Peyer's patch (tissue), 4 donors: ENCODE measurements at regions not wholly inside any gene's neighbourhood (a gene's known extent, or its start where the extent isn't known, plus 50 kb on each side); places are given as distances from the start of the nearest gene placed in this dataset.
A peak's percentile ranks its signal among the peaks of the same experiment; 100 is the strongest.

ENCODE experiments used
- DNase-seq, 3 donors: peaks; one replicate each; pipeline ENCODE4 v3.0.0-alpha.2; 2017 to 2019
- H3K27ac ChIP-seq, 4 donors: fragments of 200-600 bp; sonication (generic); one replicate each; pipeline ENCODE4 v1.5.1; 2016 to 2019
- H3K27me3 ChIP-seq, 2 donors: fragments of 200-600 bp; sonication (generic); one replicate each; pipeline ENCODE4 v1.5.1; 2019
- H3K36me3 ChIP-seq, 3 donors: fragments of 200-600 bp; sonication (generic); one replicate each; pipeline ENCODE4 v1.5.1; 2016 to 2019
- H3K4me1 ChIP-seq, 4 donors: fragments of 200-600 bp; sonication (generic); one replicate each; pipeline ENCODE4 v1.5.1; 2016 to 2019
- H3K4me3 ChIP-seq, 4 donors: fragments of 200-600 bp; sonication (generic); 1 replicate in 3 of 4; 2 replicates in 1 of 4; pipeline ENCODE4 v1.5.1; 2016 to 2019; ENCODE audit warnings: mild to moderate bottlenecking in 1 of 4
- H3K9me3 ChIP-seq, 4 donors: fragments of 200-600 bp; sonication (generic); one replicate each; pipeline ENCODE4 v1.5.1; 2016 to 2019; ENCODE audit warnings: mild to moderate bottlenecking in 1 of 4
- CTCF ChIP-seq, 6 experiments: fragments of 450-650 bp in 4 of 6; fragments of 200-600 bp in 2 of 6; sonication (generic) in 1 of 6; IDR thresholded peaks; one replicate each; pipeline ENCODE4 v1.5.1; 2017 to 2019; ENCODE audit warnings: antibody characterized with exemption in 6 of 6, mild to moderate bottlenecking in 3 of 6, moderate library complexity in 1 of 6
- POLR2A ChIP-seq, 2 donors: fragments of 450-650 bp; IDR thresholded peaks; one replicate each; pipeline ENCODE4 v1.5.1; 2017; ENCODE audit warnings: antibody characterized with exemption in 2 of 2, mild to moderate bottlenecking in 2 of 2, moderate library complexity in 2 of 2

- no peak overlapping the region for H3K4me3 ChIP-seq
- no peaks in the 10 kb centered on the region for H3K9me3 ChIP-seq
- peaks cover 0 to 5% (median 0%) of the 10 kb centered on the region in 4 donors for H3K4me1 ChIP-seq
- H3K36me3 ChIP-seq = no peaks in the 10 kb centered on the region
- H3K27ac ChIP-seq = no peak overlapping the region
- TF ChIP-seq CTCF (IDR thresholded peaks at IDR 0.05) (no peak), POLR2A (IDR thresholded peaks at IDR 0.05) (no peak)
- DNase-seq = no peak
- no peaks in the 10 kb centered on the region for H3K27me3 ChIP-seq
Observed at GRCh38 chr2:126799301-126799700, 99.4 kb upstream of the TEX51 start.

- Histone ChIP-seq H3K9me3 (no peaks in the 10 kb centered on the region), H3K27me3 (no peaks in the 10 kb centered on the region), H3K4me3 (no peak overlapping the region), H3K27ac (no peak overlapping the region), H3K36me3 (no peaks in the 10 kb centered on the region), H3K4me1 (peaks cover 0 to 5% (median 0%) of the 10 kb centered on the region in 4 donors)
- DNase-seq = peak in 1 of 3 donors; percentile 5
- TF ChIP-seq POLR2A (IDR thresholded peaks at IDR 0.05) (no peak), CTCF (IDR thresholded peaks at IDR 0.05) (no peak)
Observed at GRCh38 chr2:126801473-126801872, 97.2 kb upstream of the TEX51 start.

GRCh38 chr2:126802316-126802715, 96.4 kb upstream of the TEX51 start:
- Histone ChIP-seq H3K36me3 (no peaks in the 10 kb centered on the region), H3K4me1 (peaks cover 0 to 5% (median 0%) of the 10 kb centered on the region in 4 donors), H3K9me3 (no peaks in the 10 kb centered on the region), H3K27me3 (no peaks in the 10 kb centered on the region), H3K4me3 (no peak overlapping the region), H3K27ac (no peak overlapping the region)
- TF ChIP-seq POLR2A (IDR thresholded peaks at IDR 0.05) = no peak
- peak in 1 of 3 donors; percentile 31 for DNase-seq

- Histone ChIP-seq H3K27ac (peak overlapping the region in 1 of 4 donors; percentile 38), H3K36me3 (no peaks in the 10 kb centered on the region), H3K9me3 (no peaks in the 10 kb centered on the region), H3K27me3 (no peaks in the 10 kb centered on the region), H3K4me1 (peaks cover 0 to 5% (median 0%) of the 10 kb centered on the region in 4 donors), H3K4me3 (no peak overlapping the region)
- no peak for TF ChIP-seq CTCF (IDR thresholded peaks at IDR 0.05)
- DNase-seq = peak in 1 of 3 donors; percentile 44
Observed at GRCh38 chr2:126802774-126803433, 95.8 kb upstream of the TEX51 start.

- Histone ChIP-seq H3K9me3 (no peaks in the 10 kb centered on the region), H3K36me3 (no peaks in the 10 kb centered on the region), H3K27me3 (no peaks in the 10 kb centered on the region), H3K27ac (no peak overlapping the region), H3K4me3 (no peak overlapping the region), H3K4me1 (peaks cover 0 to 5% (median 0%) of the 10 kb centered on the region in 4 donors)
- peak in 2 of 3 donors; percentile 4 to 36 for DNase-seq
- TF ChIP-seq POLR2A (IDR thresholded peaks at IDR 0.05) = no peak
- no peak for TF ChIP-seq CTCF (IDR thresholded peaks at IDR 0.05)
Observed at GRCh38 chr2:126803434-126803775, 95.3 kb upstream of the TEX51 start.

GRCh38 chr2:126804347-126804746, 94.3 kb upstream of the TEX51 start:
- H3K9me3 ChIP-seq = no peaks in the 10 kb centered on the region
- H3K4me1 ChIP-seq = peaks cover 0 to 5% (median 0%) of the 10 kb centered on the region in 4 donors
- TF ChIP-seq POLR2A (IDR thresholded peaks at IDR 0.05) (no peak), CTCF (IDR thresholded peaks at IDR 0.05) (no peak)
- H3K4me3 ChIP-seq = no peak overlapping the region
- DNase-seq = peak in 2 of 3 donors; percentile 10 to 18
- H3K27ac ChIP-seq = no peak overlapping the region
- no peaks in the 10 kb centered on the region for H3K27me3 ChIP-seq
- H3K36me3 ChIP-seq = no peaks in the 10 kb centered on the region
